HTR-8/SVneo (cell line): ENCODE measurements at regions not wholly inside any gene's neighbourhood (a gene's known extent, or its start where the extent isn't known, plus 50 kb on each side); places are given as distances from the start of the nearest gene placed in this dataset.
A peak's percentile ranks its signal among the peaks of the same experiment; 100 is the strongest.
"Not testable (repeated sequence)": the region's sequence is repeated elsewhere in the genome, so short reads cannot be mapped to it uniquely, and the experiment has no call there.

ENCODE experiments used
- DNase-seq: peaks from one replicate; pipeline ENCODE4 v3.0.0; 2011; ENCODE audit warnings: low spot score, mixed read lengths; ENCODE audit not compliant: insufficient read length
- FAIRE-seq: peaks from 2 replicates; lab custom pipeline; 2011; peaks lifted over from hg19 to GRCh38; lab: Jason Lieb, UNC

- no peak for FAIRE-seq
These were observed 717.4 kb downstream of the NR2F1-AS1 start for GRCh38 chr5:92863666-92864065.

GRCh38 chr5:92861531-92862285 lies 719.3 kb downstream of the NR2F1-AS1 start:
- no peak for FAIRE-seq
- DNase-seq, result no peak

More at GRCh38 chr5:92863666-92864065, 717.4 kb downstream of the NR2F1-AS1 start:
- DNase-seq, result no peak

GRCh38 chr5:92860061-92860460 lies 721.0 kb downstream of the NR2F1-AS1 start:
- DNase-seq (no peak), FAIRE-seq (no peak)

GRCh38 chr5:92852219-92852618 lies 728.8 kb downstream of the NR2F1-AS1 start:
- FAIRE-seq (no peak), DNase-seq (no peak)

- no peak for FAIRE-seq
- no peak for DNase-seq
These were observed 730.1 kb downstream of the NR2F1-AS1 start for GRCh38 chr5:92850886-92851285.

- DNase-seq, result no peak
- no peak for FAIRE-seq
These were observed 731.3 kb downstream of the NR2F1-AS1 start for GRCh38 chr5:92849756-92850155.

- no peak for FAIRE-seq
- no peak for DNase-seq
These were observed 739.3 kb downstream of the NR2F1-AS1 start for GRCh38 chr5:92841604-92842155.

GRCh38 chr5:92838253-92838652 lies 742.8 kb downstream of the NR2F1-AS1 start:
- FAIRE-seq, result no peak
- peak; percentile 10 for DNase-seq

- peak; percentile 20 for DNase-seq
- no peak for FAIRE-seq
These were observed 743.9 kb downstream of the NR2F1-AS1 start for GRCh38 chr5:92836855-92837755.

GRCh38 chr5:92835712-92836111 lies 745.3 kb downstream of the NR2F1-AS1 start:
- FAIRE-seq, result no peak

GRCh38 chr5:92823551-92823950 lies 757.5 kb downstream of the NR2F1-AS1 start:
- FAIRE-seq, DNase-seq: not testable (repeated sequence)

More at GRCh38 chr5:92835712-92836111, 745.3 kb downstream of the NR2F1-AS1 start:
- DNase-seq, result no peak

- no peak for FAIRE-seq
- DNase-seq, result no peak
These were observed 758.8 kb downstream of the NR2F1-AS1 start for GRCh38 chr5:92822183-92822582.

- DNase-seq (no peak), FAIRE-seq (no peak)
These were observed 771.1 kb downstream of the NR2F1-AS1 start for GRCh38 chr5:92809855-92810465.

- FAIRE-seq (no peak), DNase-seq (no peak)
These were observed 772.5 kb downstream of the NR2F1-AS1 start for GRCh38 chr5:92808474-92808873.

GRCh38 chr5:92807085-92807484 lies 773.9 kb downstream of the NR2F1-AS1 start:
- FAIRE-seq (no peak), DNase-seq (no peak)

- FAIRE-seq, result no peak
- no peak for DNase-seq
These were observed 775.6 kb downstream of the NR2F1-AS1 start for GRCh38 chr5:92805446-92805845.

- DNase-seq (peak; percentile 3), FAIRE-seq (no peak)
These were observed 779.1 kb downstream of the NR2F1-AS1 start for GRCh38 chr5:92801911-92802310.

- DNase-seq (peak; percentile 9), FAIRE-seq (no peak)
These were observed 780.7 kb downstream of the NR2F1-AS1 start for GRCh38 chr5:92800365-92800764.

- FAIRE-seq, result no peak
These were observed 785.4 kb downstream of the NR2F1-AS1 start for GRCh38 chr5:92795633-92796032.

GRCh38 chr5:92780057-92780456 lies 801.0 kb downstream of the NR2F1-AS1 start:
- FAIRE-seq (no peak), DNase-seq (no peak)

More at GRCh38 chr5:92795633-92796032, 785.4 kb downstream of the NR2F1-AS1 start:
- no peak for DNase-seq
